ENCODE measurements at regions not wholly inside any gene's neighbourhood (a gene's known extent, or its start where the extent isn't known, plus 50 kb on each side); places are given as distances from the start of the nearest gene placed in this dataset.

GRCh38 chr12:111221062-111222026, 147.6 kb downstream of the PHETA1 start:
- H3K4me3 ChIP-seq (ENCODE audit: low read depth, low read length), result no peak overlapping the region
- H3K36me3 ChIP-seq (ENCODE audit: insufficient read depth, low read length), result no peaks in the 10 kb centered on the region
- no peaks in the 10 kb centered on the region for H3K4me1 ChIP-seq (ENCODE audit: control insufficient read depth, insufficient read depth, low read length, unreplicated experiment)
- no peak overlapping the region for H3K27ac ChIP-seq (ENCODE audit: low read depth, low read length)
- no peaks in the 10 kb centered on the region for H3K79me2 ChIP-seq (ENCODE audit: control insufficient read depth, insufficient read depth, low read length, unreplicated experiment)
- peaks cover 63% of the 10 kb centered on the region for H3K27me3 ChIP-seq (ENCODE audit: insufficient read depth, low read length)
- no peak overlapping the region for H2AFZ ChIP-seq (ENCODE audit: low read length, unreplicated experiment)

GRCh38 chr12:111220363-111220762, 148.5 kb downstream of the PHETA1 start:
- Histone ChIP-seq H2AFZ (ENCODE audit: low read length, unreplicated experiment) (no peak overlapping the region), H3K79me2 (ENCODE audit: control insufficient read depth, insufficient read depth, low read length, unreplicated experiment) (no peaks in the 10 kb centered on the region), H3K4me1 (ENCODE audit: control insufficient read depth, insufficient read depth, low read length, unreplicated experiment) (no peaks in the 10 kb centered on the region), H3K27ac (ENCODE audit: low read depth, low read length) (no peak overlapping the region), H3K4me3 (ENCODE audit: low read depth, low read length) (no peak overlapping the region), H3K27me3 (ENCODE audit: insufficient read depth, low read length) (peaks cover 63% of the 10 kb centered on the region), H3K36me3 (ENCODE audit: insufficient read depth, low read length) (no peaks in the 10 kb centered on the region)

GRCh38 chr12:111219440-111219839, 149.5 kb downstream of the PHETA1 start:
- H3K79me2 ChIP-seq (ENCODE audit: control insufficient read depth, insufficient read depth, low read length, unreplicated experiment), result no peaks in the 10 kb centered on the region
- H3K27ac ChIP-seq (ENCODE audit: low read depth, low read length), result no peak overlapping the region
- H2AFZ ChIP-seq (ENCODE audit: low read length, unreplicated experiment), result no peak overlapping the region
- H3K4me1 ChIP-seq (ENCODE audit: control insufficient read depth, insufficient read depth, low read length, unreplicated experiment), result no peaks in the 10 kb centered on the region
- no peaks in the 10 kb centered on the region for H3K36me3 ChIP-seq (ENCODE audit: insufficient read depth, low read length)
- peaks cover 66% of the 10 kb centered on the region for H3K27me3 ChIP-seq (ENCODE audit: insufficient read depth, low read length)
- H3K4me3 ChIP-seq (ENCODE audit: low read depth, low read length), result no peak overlapping the region

GRCh38 chr12:111218499-111218898, 150.4 kb downstream of the PHETA1 start:
- H3K4me3 ChIP-seq (ENCODE audit: low read depth, low read length), result no peak overlapping the region
- no peaks in the 10 kb centered on the region for H3K36me3 ChIP-seq (ENCODE audit: insufficient read depth, low read length)
- no peak overlapping the region for H2AFZ ChIP-seq (ENCODE audit: low read length, unreplicated experiment)
- H3K27ac ChIP-seq (ENCODE audit: low read depth, low read length), result no peak overlapping the region
- H3K27me3 ChIP-seq (ENCODE audit: insufficient read depth, low read length), result peaks cover 70% of the 10 kb centered on the region
- no peaks in the 10 kb centered on the region for H3K79me2 ChIP-seq (ENCODE audit: control insufficient read depth, insufficient read depth, low read length, unreplicated experiment)
- no peaks in the 10 kb centered on the region for H3K4me1 ChIP-seq (ENCODE audit: control insufficient read depth, insufficient read depth, low read length, unreplicated experiment)

GRCh38 chr12:111216387-111217159, 152.3 kb downstream of the PHETA1 start:
- H3K27me3 ChIP-seq (ENCODE audit: insufficient read depth, low read length), result peaks cover 76% of the 10 kb centered on the region
- H3K79me2 ChIP-seq (ENCODE audit: control insufficient read depth, insufficient read depth, low read length, unreplicated experiment), result no peaks in the 10 kb centered on the region
- no peak overlapping the region for H3K27ac ChIP-seq (ENCODE audit: low read depth, low read length)
- H3K4me1 ChIP-seq (ENCODE audit: control insufficient read depth, insufficient read depth, low read length, unreplicated experiment), result no peaks in the 10 kb centered on the region
- no peaks in the 10 kb centered on the region for H3K36me3 ChIP-seq (ENCODE audit: insufficient read depth, low read length)
- H2AFZ ChIP-seq (ENCODE audit: low read length, unreplicated experiment), result no peak overlapping the region
- no peak overlapping the region for H3K4me3 ChIP-seq (ENCODE audit: low read depth, low read length)

GRCh38 chr12:111215881-111216280, 153.0 kb downstream of the PHETA1 start:
- Histone ChIP-seq H2AFZ (ENCODE audit: low read length, unreplicated experiment) (no peak overlapping the region), H3K79me2 (ENCODE audit: control insufficient read depth, insufficient read depth, low read length, unreplicated experiment) (no peaks in the 10 kb centered on the region), H3K27ac (ENCODE audit: low read depth, low read length) (no peak overlapping the region), H3K4me1 (ENCODE audit: control insufficient read depth, insufficient read depth, low read length, unreplicated experiment) (no peaks in the 10 kb centered on the region), H3K36me3 (ENCODE audit: insufficient read depth, low read length) (no peaks in the 10 kb centered on the region), H3K27me3 (ENCODE audit: insufficient read depth, low read length) (peaks cover 82% of the 10 kb centered on the region), H3K4me3 (ENCODE audit: low read depth, low read length) (no peak overlapping the region)

- no peak overlapping the region for H3K27ac ChIP-seq (ENCODE audit: low read depth, low read length)
These were observed 154.5 kb downstream of the PHETA1 start for GRCh38 chr12:111214401-111214800.

GRCh38 chr12:111213561-111213960, 155.3 kb downstream of the PHETA1 start:
- H3K4me3 ChIP-seq (ENCODE audit: low read depth, low read length), result no peak overlapping the region
- no peaks in the 10 kb centered on the region for H3K79me2 ChIP-seq (ENCODE audit: control insufficient read depth, insufficient read depth, low read length, unreplicated experiment)
- H3K36me3 ChIP-seq (ENCODE audit: insufficient read depth, low read length), result no peaks in the 10 kb centered on the region
- H3K27ac ChIP-seq (ENCODE audit: low read depth, low read length), result no peak overlapping the region
- H3K4me1 ChIP-seq (ENCODE audit: control insufficient read depth, insufficient read depth, low read length, unreplicated experiment), result no peaks in the 10 kb centered on the region
- no peak overlapping the region for H2AFZ ChIP-seq (ENCODE audit: low read length, unreplicated experiment)
- peaks cover 96% of the 10 kb centered on the region for H3K27me3 ChIP-seq (ENCODE audit: insufficient read depth, low read length)

More at GRCh38 chr12:111214401-111214800, 154.5 kb downstream of the PHETA1 start:
- Histone ChIP-seq H3K36me3 (ENCODE audit: insufficient read depth, low read length) (no peaks in the 10 kb centered on the region), H3K4me1 (ENCODE audit: control insufficient read depth, insufficient read depth, low read length, unreplicated experiment) (no peaks in the 10 kb centered on the region), H3K27me3 (ENCODE audit: insufficient read depth, low read length) (peaks cover 95% of the 10 kb centered on the region), H2AFZ (ENCODE audit: low read length, unreplicated experiment) (no peak overlapping the region), H3K79me2 (ENCODE audit: control insufficient read depth, insufficient read depth, low read length, unreplicated experiment) (no peaks in the 10 kb centered on the region), H3K4me3 (ENCODE audit: low read depth, low read length) (no peak overlapping the region)

GRCh38 chr12:111212814-111213456, 156.0 kb downstream of the PHETA1 start:
- no peaks in the 10 kb centered on the region for H3K4me1 ChIP-seq (ENCODE audit: control insufficient read depth, insufficient read depth, low read length, unreplicated experiment)
- H3K27me3 ChIP-seq (ENCODE audit: insufficient read depth, low read length), result peaks cover 96% of the 10 kb centered on the region
- H3K79me2 ChIP-seq (ENCODE audit: control insufficient read depth, insufficient read depth, low read length, unreplicated experiment), result no peaks in the 10 kb centered on the region
- H3K4me3 ChIP-seq (ENCODE audit: low read depth, low read length), result no peak overlapping the region
- H2AFZ ChIP-seq (ENCODE audit: low read length, unreplicated experiment), result no peak overlapping the region
- no peaks in the 10 kb centered on the region for H3K36me3 ChIP-seq (ENCODE audit: insufficient read depth, low read length)
- no peak overlapping the region for H3K27ac ChIP-seq (ENCODE audit: low read depth, low read length)

GRCh38 chr12:111211910-111212757, 156.8 kb downstream of the PHETA1 start:
- Histone ChIP-seq H3K27ac (ENCODE audit: low read depth, low read length) (no peak overlapping the region), H3K36me3 (ENCODE audit: insufficient read depth, low read length) (no peaks in the 10 kb centered on the region), H2AFZ (ENCODE audit: low read length, unreplicated experiment) (no peak overlapping the region), H3K79me2 (ENCODE audit: control insufficient read depth, insufficient read depth, low read length, unreplicated experiment) (no peaks in the 10 kb centered on the region), H3K4me3 (ENCODE audit: low read depth, low read length) (no peak overlapping the region), H3K27me3 (ENCODE audit: insufficient read depth, low read length) (peaks cover 96% of the 10 kb centered on the region), H3K4me1 (ENCODE audit: control insufficient read depth, insufficient read depth, low read length, unreplicated experiment) (no peaks in the 10 kb centered on the region)

All from ACC112 (cell line).